PC-9 (cell line): ENCODE measurements at regions not wholly inside any gene's neighbourhood (a gene's known extent, or its start where the extent isn't known, plus 50 kb on each side); places are given as distances from the start of the nearest gene placed in this dataset.

Experiments used
- BruUV-seq: library from RNA; stranded (reverse); fragments of 400-500 nt; replicated peaks from 2 replicates; lab custom pipeline; 2021; lab: Mats Ljungman, UMichigan
- CTCF ChIA-PET: fragments of 300-600 bp; sonication (Branson Sonifier 250); formaldehyde crosslinking; loops from one replicate; lab custom pipeline; 2022; ENCODE audit warnings: antibody characterized with exemption; lab: Charles Lee
- POLR2A ChIA-PET: fragments of 300-600 bp; sonication (Branson Sonifier 250); formaldehyde crosslinking; loops from one replicate; lab custom pipeline; 2022; ENCODE audit warnings: antibody characterized with exemption; ENCODE audit not compliant: unreplicated experiment; lab: Charles Lee
- DNase-seq, 2 experiments: peaks; one replicate each; pipeline versions ENCODE4 v3.0.0 to v3.0.0-alpha.2; 2015 to 2022; ENCODE audit warnings: mixed read lengths in 1 of 2
- H2AFZ ChIP-seq: fragments of 200-600 bp; sonication (generic); 2 replicates; pipeline ENCODE4 v1.8.1; 2017; ENCODE audit warnings: antibody characterized with exemption
- H3F3A ChIP-seq: fragments of 200-600 bp; sonication (generic); 2 replicates; pipeline ENCODE4 v1.8.1; 2017; ENCODE audit warnings: antibody characterized with exemption, mild to moderate bottlenecking, low read depth; ENCODE audit not compliant: insufficient read depth
- H3K27ac ChIP-seq: fragments of 200-600 bp; sonication (generic); 2 replicates; pipeline ENCODE4 v1.6.1; 2016; ENCODE audit warnings: mixed run types
- H3K27me3 ChIP-seq: fragments of 200-600 bp; sonication (generic); 2 replicates; pipeline ENCODE4 v1.6.1; 2016; ENCODE audit warnings: low read depth, mixed run types; ENCODE audit not compliant: insufficient read depth
- H3K36me3 ChIP-seq: fragments of 200-600 bp; sonication (generic); 2 replicates; pipeline ENCODE4 v1.6.1; 2016; ENCODE audit warnings: low read depth, mixed run types
- H3K4me1 ChIP-seq: fragments of 200-600 bp; sonication (generic); replicated peaks from 2 replicates; pipeline ENCODE4 v1.6.1; 2016; ENCODE audit warnings: mixed run types; ENCODE audit not compliant: insufficient read depth
- H3K4me2 ChIP-seq: fragments of 200-600 bp; sonication (generic); 2 replicates; pipeline ENCODE4 v1.6.1; 2017; ENCODE audit warnings: mixed run types
- H3K4me3 ChIP-seq: fragments of 200-600 bp; sonication (generic); 2 replicates; pipeline ENCODE4 v1.6.1; 2016; ENCODE audit warnings: mixed run types
- H3K79me2 ChIP-seq: fragments of 200-600 bp; sonication (generic); 2 replicates; pipeline ENCODE4 v1.6.1; 2017; ENCODE audit warnings: low read depth, mixed run types
- H3K9me2 ChIP-seq: fragments of 200-600 bp; sonication (generic); 2 replicates; pipeline ENCODE4 v1.8.1; 2017; ENCODE audit warnings: mild to moderate bottlenecking; ENCODE audit not compliant: insufficient read depth
- H3K9me3 ChIP-seq: fragments of 200-600 bp; sonication (generic); 2 replicates; pipeline ENCODE4 v1.8.1; 2016; ENCODE audit warnings: low read depth; ENCODE audit not compliant: insufficient read depth
- H4K20me1 ChIP-seq: fragments of 200-600 bp; sonication (generic); 2 replicates; pipeline ENCODE4 v1.8.1; 2017; ENCODE audit not compliant: insufficient read depth
- CTCF ChIP-seq: fragments of 200-600 bp; sonication (generic); conservative IDR thresholded peaks from 2 replicates; pipeline ENCODE4 v1.6.1; 2017; ENCODE audit warnings: mixed run types, antibody characterized with exemption, mild to moderate bottlenecking, moderate library complexity
- EZH2 ChIP-seq: fragments of 200-600 bp; sonication (generic); IDR thresholded peaks from 2 replicates; pipeline ENCODE4 v1.8.0; 2017; ENCODE audit warnings: antibody characterized with exemption, low read depth
- intact Hi-C: fragments of 100-400 bp; cut with micrococcal nuclease; formaldehyde crosslinking; loops from one replicate; pipeline ENCODE4 v1.10.0; 2022; ENCODE audit not compliant: unreplicated experiment

- no peaks in the 10 kb centered on the region for H3K36me3 ChIP-seq
- DNase-seq, result peak in 1 of 2 experiments; percentile 2
- no peaks in the 10 kb centered on the region for H3K9me3 ChIP-seq
- no peaks in the 10 kb centered on the region for H3K27me3 ChIP-seq
- H3K4me3 ChIP-seq, result no peak overlapping the region
- H2AFZ ChIP-seq, result no peak overlapping the region
- no peak overlapping the region for H3K27ac ChIP-seq
- CTCF ChIA-PET, result no interaction called here
- POLR2A ChIA-PET, result no interaction called here
- no peaks in the 10 kb centered on the region for H3K9me2 ChIP-seq
- no TSS peak for BruUV-seq
- no peaks in the 10 kb centered on the region for H3F3A ChIP-seq
- intact Hi-C loops, result no loop called here
- H3K79me2 ChIP-seq, result no peaks in the 10 kb centered on the region
- TF ChIP-seq CTCF, result no peak
- no peak for TF ChIP-seq EZH2
- no peaks in the 10 kb centered on the region for H4K20me1 ChIP-seq
- no peak overlapping the region for H3K4me2 ChIP-seq
- H3K4me1 ChIP-seq, result no peaks in the 10 kb centered on the region
Measured at GRCh38 chr2:81703831-81704230, 1399.3 kb upstream of the LRRTM1 start.

- H3F3A ChIP-seq, result no peaks in the 10 kb centered on the region
- ChIA-PET CTCF (no interaction called here), POLR2A (no interaction called here)
- no peaks in the 10 kb centered on the region for H3K27me3 ChIP-seq
- H3K27ac ChIP-seq, result no peak overlapping the region
- DNase-seq, result no peak
- H3K36me3 ChIP-seq, result no peaks in the 10 kb centered on the region
- H3K79me2 ChIP-seq, result no peaks in the 10 kb centered on the region
- H3K4me3 ChIP-seq, result no peak overlapping the region
- no peak for TF ChIP-seq EZH2
- 0 out of 2 replicates have a peak, but pooled peaks cover 8% of the 10 kb centered on the region for H3K9me2 ChIP-seq
- intact Hi-C loops, result no loop called here
- no peaks in the 10 kb centered on the region for H3K4me1 ChIP-seq
- no TSS peak for BruUV-seq
- no peak overlapping the region for H2AFZ ChIP-seq
- H4K20me1 ChIP-seq, result no peaks in the 10 kb centered on the region
- H3K4me2 ChIP-seq, result no peak overlapping the region
- no peaks in the 10 kb centered on the region for H3K9me3 ChIP-seq
Measured at GRCh38 chr2:81692566-81692965, 1388.0 kb upstream of the LRRTM1 start.

- no peak overlapping the region for H3K4me3 ChIP-seq
- H3K27ac ChIP-seq, result no peak overlapping the region
- ChIA-PET POLR2A (no interaction called here), CTCF (interaction anchor here (0.5 kb wide), 1 partner anchor 255 kb away, joined by 4 read pairs; no protein-coding TSS in a partner anchor)
- H2AFZ ChIP-seq, result no peak overlapping the region
- no peaks in the 10 kb centered on the region for H4K20me1 ChIP-seq
- H3F3A ChIP-seq, result no peaks in the 10 kb centered on the region
- no peaks in the 10 kb centered on the region for H3K79me2 ChIP-seq
- intact Hi-C loops, result no loop called here
- no peak overlapping the region for H3K4me2 ChIP-seq
- no peak for DNase-seq
- no TSS peak for BruUV-seq
- H3K36me3 ChIP-seq, result no peaks in the 10 kb centered on the region
- no peaks in the 10 kb centered on the region for H3K27me3 ChIP-seq
- TF ChIP-seq CTCF (no peak), EZH2 (no peak)
- H3K9me3 ChIP-seq, result no peaks in the 10 kb centered on the region
- no peaks in the 10 kb centered on the region for H3K4me1 ChIP-seq
- H3K9me2 ChIP-seq, result no peaks in the 10 kb centered on the region; the same call in 1 of the 2 replicates
Measured at GRCh38 chr2:81675641-81676040, 1371.1 kb upstream of the LRRTM1 start.

GRCh38 chr2:81672923-81673322, 1368.4 kb upstream of the LRRTM1 start:
- H3K79me2 ChIP-seq, result no peaks in the 10 kb centered on the region
- H3F3A ChIP-seq, result no peaks in the 10 kb centered on the region
- H3K9me2 ChIP-seq, result no peaks in the 10 kb centered on the region; the same call in 1 of the 2 replicates
- DNase-seq, result no peak
- H3K27me3 ChIP-seq, result no peaks in the 10 kb centered on the region
- no peak overlapping the region for H3K4me3 ChIP-seq
- H2AFZ ChIP-seq, result no peak overlapping the region
- no peaks in the 10 kb centered on the region for H3K36me3 ChIP-seq
- no peaks in the 10 kb centered on the region for H4K20me1 ChIP-seq
- intact Hi-C loops, result no loop called here
- no peaks in the 10 kb centered on the region for H3K9me3 ChIP-seq
- no TSS peak for BruUV-seq
- H3K27ac ChIP-seq, result no peak overlapping the region
- TF ChIP-seq EZH2 (no peak), CTCF (no peak)
- POLR2A ChIA-PET, result no interaction called here
- CTCF ChIA-PET, result no interaction called here
- no peak overlapping the region for H3K4me2 ChIP-seq
- no peaks in the 10 kb centered on the region for H3K4me1 ChIP-seq
